A549 (cell line): ENCODE measurements at regions not wholly inside any gene's neighbourhood (a gene's known extent, or its start where the extent isn't known, plus 50 kb on each side); places are given as distances from the start of the nearest gene placed in this dataset.

ENCODE experiments used
- ATAC-seq, 2 experiments: fragments of 200-7000 bp in 1 of 2; fragments of >200 bp in 1 of 2; cut with Nextera tagmentation in 1 of 2; cut with Tn5 transposase in 1 of 2; 3 replicates each; pipeline versions ENCODE4 v1.8.0 to v1.9.1; 2018 to 2020; ENCODE audit warnings: mild to moderate bottlenecking in 1 of 2, moderate library complexity in 1 of 2
- CTCF ChIA-PET: fragments of 300-600 bp; sonication (Branson Sonifier 250); formaldehyde crosslinking; extraction: SDS; loops from one replicate; lab custom pipeline; 2021; ENCODE audit warnings: antibody characterized with exemption, inconsistent platforms; lab: Yijun Ruan, JAX
- POLR2A ChIA-PET: fragments of 350-600 bp; formaldehyde crosslinking; extraction: SDS; loops from one replicate; lab custom pipeline; 2021; ENCODE audit warnings: antibody characterized with exemption, inconsistent platforms; lab: Yijun Ruan, JAX
- DNase-seq, 2 experiments: peaks; one replicate each; pipeline versions ENCODE4 v3.0.0 to v3.0.0-alpha.2; 2011 to 2016; ENCODE audit warnings: low read depth in 1 of 2, low spot score in 1 of 2
- FAIRE-seq: peaks from 2 replicates; lab custom pipeline; 2011; peaks lifted over from hg19 to GRCh38; lab: Jason Lieb, UNC
- H3K27ac ChIP-seq, 2 experiments: fragments of >200 bp; sonication (Bioruptor Twin); formaldehyde crosslinking; 3 replicates each; pipeline ENCODE4 v1.5.1; 2016 to 2017
- H3K4me1 ChIP-seq: fragments of >200 bp; sonication (Bioruptor Twin); formaldehyde crosslinking; 3 replicates; pipeline ENCODE4 v1.6.1; 2016
- H3K4me2 ChIP-seq: fragments of >200 bp; sonication (Bioruptor Twin); formaldehyde crosslinking; 3 replicates; pipeline ENCODE4 v1.6.1; 2016
- H3K4me3 ChIP-seq: fragments of >200 bp; sonication (Bioruptor Twin); formaldehyde crosslinking; 3 replicates; pipeline ENCODE4 v1.5.1; 2016
- H3K9me3 ChIP-seq: fragments of >200 bp; sonication (Bioruptor Twin); formaldehyde crosslinking; 3 replicates; pipeline ENCODE4 v1.6.1; 2016
- CTCF ChIP-seq: fragments of >200 bp; sonication (Bioruptor Twin); formaldehyde crosslinking; IDR thresholded peaks from 3 replicates; pipeline ENCODE4 v1.5.1; 2016
- GATA3 ChIP-seq: IDR thresholded peaks from 2 replicates; pipeline ENCODE4 v1.6.1; 2012; ENCODE audit warnings: borderline replicate concordance
- MAX ChIP-seq: IDR thresholded peaks from 2 replicates; pipeline ENCODE4 v1.6.1; 2012
- NPAS2 ChIP-seq: fragments of 250-450 bp; sonication (Bioruptor Pico); IDR thresholded peaks from 2 replicates; pipeline ENCODE4 v1.8.0; 2022; ENCODE audit warnings: mild to moderate bottlenecking, moderate library complexity, borderline replicate concordance
- POLR2AphosphoS2 ChIP-seq: conservative IDR thresholded peaks from 2 replicates; pipeline ENCODE4 v1.6.1; 2012; ENCODE audit warnings: low read length, improper control_type of control experiment, inconsistent platforms
- SMC3 ChIP-seq: fragments of >200 bp; sonication (Bioruptor Twin); formaldehyde crosslinking; IDR thresholded peaks from 3 replicates; pipeline ENCODE4 v1.6.1; 2018; ENCODE audit warnings: inconsistent platforms
- USF2 ChIP-seq: fragments of 450-650 bp; IDR thresholded peaks from 2 replicates; pipeline ENCODE4 v1.6.1; 2014; ENCODE audit warnings: antibody characterized with exemption
- ZFP36 ChIP-seq: fragments of 450-650 bp; IDR thresholded peaks from 2 replicates; pipeline ENCODE4 v1.6.1; 2014; ENCODE audit warnings: borderline replicate concordance; ENCODE audit not compliant: partially characterized antibody
- ZNF302 ChIP-seq: fragments of 250-450 bp; sonication (Bioruptor Pico); IDR thresholded peaks from 2 replicates; pipeline ENCODE4 v1.9.0; 2021; ENCODE audit warnings: inconsistent platforms, mild to moderate bottlenecking, moderate library complexity
- ZSCAN20 ChIP-seq: fragments of 250-450 bp; sonication (Bioruptor Pico); IDR thresholded peaks from 2 replicates; pipeline ENCODE4 v1.8.0; 2022; ENCODE audit warnings: mild to moderate bottlenecking, moderate library complexity
- WGBS: methylation state at CpG from one replicate; pipeline ENCODE4 v1.1.6; 2017; ENCODE audit errors: missing lambda C conversion rate; 5-methylcytosine and 5-hydroxymethylcytosine counted together

- Histone ChIP-seq H3K9me3 (peaks cover 1% of the 10 kb centered on the region; the same call in 2 of the 3 replicates), H3K27ac (no peak overlapping the region), H3K4me1 (peaks cover 3% of the 10 kb centered on the region; the same call in 2 of the 3 replicates)
- no peak for FAIRE-seq
- ChIA-PET POLR2A (interaction anchor here (1.1 kb wide), 1 partner anchor 44 kb away, joined by 3 read pairs; no protein-coding TSS in a partner anchor), CTCF (interaction anchor here (0.7 to 2.3 kb wide), 7 partner anchors 8 to 117 kb away, joined by 3 to 7 read pairs (median 4); no protein-coding TSS in a partner anchor)
- DNase-seq, result no peak
- TF ChIP-seq CTCF, result no peak
- TF ChIP-seq, all 56 proteins: peak for 0
- no peak overlapping the region for H3K4me3 ChIP-seq
- H3K4me2 ChIP-seq, result no peak overlapping the region
- WGBS, result 78% methylated on average over 19 of the region's 19 CpGs
- no peak for ATAC-seq
These were observed 83.3 kb upstream of the COL5A1 start for GRCh38 chr9:134558124-134558905.

GRCh38 chr9:134559013-134559412 lies 82.6 kb upstream of the COL5A1 start:
- WGBS, result 68% methylated on average over 5 of the region's 5 CpGs
- ChIA-PET POLR2A (interaction anchor here (1.1 kb wide), 1 partner anchor 44 kb away, joined by 3 read pairs; no protein-coding TSS in a partner anchor), CTCF (interaction anchor here (0.7 to 2.3 kb wide), 8 partner anchors 8 to 116 kb away, joined by 3 to 7 read pairs (median 4); no protein-coding TSS in a partner anchor)
- Histone ChIP-seq H3K4me1 (peaks cover 3% of the 10 kb centered on the region; the same call in 1 of the 3 replicates), H3K4me2 (no peak overlapping the region), H3K27ac (no peak overlapping the region), H3K9me3 (peaks cover 5% of the 10 kb centered on the region; the same call in 2 of the 3 replicates), H3K4me3 (no peak overlapping the region)
- no peak for FAIRE-seq
- DNase-seq, result no peak
- TF ChIP-seq MAX (no peak), USF2 (no peak), POLR2AphosphoS2 (no peak), ZSCAN20 (no peak), SMC3 (no peak)
- ATAC-seq, result no peak

- Histone ChIP-seq H3K4me1 (peaks cover 2% of the 10 kb centered on the region; the same call in 1 of the 3 replicates), H3K4me2 (no peak overlapping the region), H3K4me3 (no peak overlapping the region), H3K27ac (no peak overlapping the region)
- DNase-seq (no peak), FAIRE-seq (no peak), ATAC-seq (no peak)
- WGBS, result 73% methylated on average over 5 of the region's 5 CpGs
- CTCF ChIA-PET, result interaction anchor here (0.8 to 2.3 kb wide), 2 partner anchors 11 to 85 kb away, joined by 4 to 7 read pairs; no protein-coding TSS in a partner anchor
- POLR2A ChIA-PET, result no interaction called here
- TF ChIP-seq POLR2AphosphoS2 (no peak), GATA3 (no peak)
- TF ChIP-seq, all 56 proteins: peak for 0
- H3K9me3 ChIP-seq, result peaks cover 5% of the 10 kb centered on the region; the same call in 2 of the 3 replicates
These were observed 81.4 kb upstream of the COL5A1 start for GRCh38 chr9:134560206-134560605.

GRCh38 chr9:134560654-134561053 lies 80.9 kb upstream of the COL5A1 start:
- no peak for ATAC-seq
- Histone ChIP-seq H3K4me3 (no peak overlapping the region), H3K27ac (no peak overlapping the region), H3K4me1 (no peaks in the 10 kb centered on the region)
- TF ChIP-seq NPAS2 (CRISPR knock-in tag), result no peak
- TF ChIP-seq ZNF302 (CRISPR knock-in tag), result no peak
- TF ChIP-seq ZFP36, result no peak
- TF ChIP-seq, all 56 proteins: peak for 0
- CTCF ChIA-PET, result interaction anchor here (1.4 kb wide), 1 partner anchor 58 kb away, joined by 4 read pairs; no protein-coding TSS in a partner anchor
- DNase-seq (no peak), FAIRE-seq (no peak)
- 70% methylated on average over 10 of the region's 10 CpGs for WGBS
- no peak overlapping the region for H3K4me2 ChIP-seq
- POLR2A ChIA-PET, result no interaction called here
- peaks cover 7% of the 10 kb centered on the region; the same call in 2 of the 3 replicates for H3K9me3 ChIP-seq
